GM19023 (cell line): ENCODE measurements at regions not wholly inside any gene's neighbourhood (a gene's known extent, or its start where the extent isn't known, plus 50 kb on each side); places are given as distances from the start of the nearest gene placed in this dataset.

Experiments used
- ATAC-seq: cut with Tn5 transposase; IDR thresholded peaks from one replicate; pipeline ENCODE4 v1.9.1; 2021; ENCODE audit warnings: mild to moderate bottlenecking, moderate library complexity; ENCODE audit not compliant: unreplicated experiment

GRCh38 chr7:15870347-15870746 lies 183.9 kb upstream of the MEOX2 start:
- no peak for ATAC-seq

GRCh38 chr7:15867441-15867840 lies 181.0 kb upstream of the MEOX2 start:
- no peak for ATAC-seq

- ATAC-seq: no peak
These were observed 180.3 kb upstream of the MEOX2 start for GRCh38 chr7:15866753-15867152.

- no peak for ATAC-seq
These were observed 178.1 kb upstream of the MEOX2 start for GRCh38 chr7:15864626-15864991.

- no peak for ATAC-seq
These were observed 177.6 kb upstream of the MEOX2 start for GRCh38 chr7:15863951-15864625.

GRCh38 chr7:15862781-15863165 lies 176.3 kb upstream of the MEOX2 start:
- no peak for ATAC-seq

GRCh38 chr7:15862016-15862780 lies 175.7 kb upstream of the MEOX2 start:
- ATAC-seq: no peak

- ATAC-seq: no peak
These were observed 173.9 kb upstream of the MEOX2 start for GRCh38 chr7:15860264-15860949.

GRCh38 chr7:15857026-15857425 lies 170.5 kb upstream of the MEOX2 start:
- no peak for ATAC-seq

GRCh38 chr7:15856311-15856710 lies 169.8 kb upstream of the MEOX2 start:
- ATAC-seq: no peak

GRCh38 chr7:15855525-15856109 lies 169.1 kb upstream of the MEOX2 start:
- no peak for ATAC-seq

- no peak for ATAC-seq
These were observed 168.5 kb upstream of the MEOX2 start for GRCh38 chr7:15854841-15855524.

GRCh38 chr7:15853832-15854470 lies 167.5 kb upstream of the MEOX2 start:
- ATAC-seq: no peak

GRCh38 chr7:15851201-15851600 lies 164.7 kb upstream of the MEOX2 start:
- no peak for ATAC-seq

GRCh38 chr7:15848901-15849300 lies 162.4 kb upstream of the MEOX2 start:
- ATAC-seq: no peak

GRCh38 chr7:15848362-15848761 lies 161.9 kb upstream of the MEOX2 start:
- ATAC-seq: no peak

- no peak for ATAC-seq
These were observed 159.4 kb upstream of the MEOX2 start for GRCh38 chr7:15845868-15846267.

- ATAC-seq: no peak
These were observed 159.0 kb upstream of the MEOX2 start for GRCh38 chr7:15845461-15845860.

GRCh38 chr7:15839416-15840100 lies 153.1 kb upstream of the MEOX2 start:
- no peak for ATAC-seq

GRCh38 chr7:15838265-15838664 lies 151.8 kb upstream of the MEOX2 start:
- ATAC-seq: no peak
